NCI-H1105 treated with DMSO at 0.1 percent for 48 hours (cell line): ENCODE measurements at regions not wholly inside any gene's neighbourhood (a gene's known extent, or its start where the extent isn't known, plus 50 kb on each side); places are given as distances from the start of the nearest gene placed in this dataset.
"Not testable (repeated sequence)": the region's sequence is repeated elsewhere in the genome, so short reads cannot be mapped to it uniquely, and the experiment has no call there.

ENCODE experiments used
- DNase-seq: peaks from one replicate; lab custom pipeline; 2025; lab: John Stamatoyannopoulos, UW

DNA sequence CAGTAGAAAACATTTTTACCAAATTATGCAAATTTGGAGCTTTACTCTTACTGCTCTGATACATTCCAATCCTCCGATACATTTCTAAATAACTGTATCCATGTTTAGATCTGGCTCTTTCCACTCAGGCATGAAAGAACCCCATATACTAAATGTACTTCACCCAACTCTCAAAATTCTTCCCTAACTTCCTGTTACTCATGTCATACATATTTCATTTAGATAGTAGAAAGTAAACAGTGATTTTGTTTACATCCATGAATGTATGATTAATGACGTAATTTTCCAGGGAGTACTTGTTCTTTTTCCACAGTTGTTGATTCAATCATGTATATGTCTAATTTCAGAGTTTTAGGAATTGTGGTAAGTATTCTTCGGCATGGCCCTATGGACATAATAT is 1426.5 kb upstream of the C9orf72 start:
- DNase-seq, result no peak

DNA sequence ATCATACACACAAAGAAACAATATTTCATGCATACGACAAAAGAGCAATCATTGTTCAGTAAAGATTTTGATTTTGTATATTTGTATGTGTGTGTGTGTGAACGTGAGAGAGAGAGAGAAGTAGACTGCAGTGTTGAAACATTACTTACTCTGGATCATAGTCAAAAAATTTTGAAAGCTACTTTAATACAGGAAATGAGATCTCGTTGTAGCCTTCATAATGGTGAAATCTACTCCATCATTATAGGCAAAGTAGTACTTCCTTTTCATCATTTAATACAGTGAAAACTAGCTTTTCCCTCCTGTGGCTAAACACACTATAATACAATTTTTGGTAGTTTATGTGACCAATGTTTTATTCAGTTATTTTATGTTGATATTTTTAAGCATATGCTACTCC is 1427.7 kb upstream of the C9orf72 start:
- DNase-seq, result no peak

- no peak for DNase-seq
These were observed 1431.7 kb upstream of the C9orf72 start for GRCh38 chr9:29004988-29005387.

DNA sequence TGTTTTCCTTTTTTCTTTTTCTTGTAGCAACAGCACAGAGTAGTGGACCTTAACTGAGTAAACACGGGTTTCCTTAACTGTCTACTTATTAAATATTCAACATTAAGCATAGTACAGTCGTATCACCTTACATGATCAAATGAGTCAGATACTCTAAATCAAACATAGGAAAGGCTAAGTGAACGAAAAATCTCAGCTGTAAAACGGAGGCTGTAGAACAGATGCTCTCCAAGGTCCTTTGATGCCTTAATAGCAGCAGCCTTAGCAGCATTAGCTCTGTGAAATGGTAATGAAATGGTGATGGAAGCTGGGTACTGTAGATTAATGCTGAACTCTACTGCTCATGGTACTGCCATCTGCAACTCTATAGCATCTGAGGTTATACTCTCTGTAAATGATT is 1433.3 kb upstream of the C9orf72 start:
- no peak for DNase-seq

GRCh38 chr9:29012911-29013310 is 1439.6 kb upstream of the C9orf72 start:
- DNase-seq, result no peak

DNA sequence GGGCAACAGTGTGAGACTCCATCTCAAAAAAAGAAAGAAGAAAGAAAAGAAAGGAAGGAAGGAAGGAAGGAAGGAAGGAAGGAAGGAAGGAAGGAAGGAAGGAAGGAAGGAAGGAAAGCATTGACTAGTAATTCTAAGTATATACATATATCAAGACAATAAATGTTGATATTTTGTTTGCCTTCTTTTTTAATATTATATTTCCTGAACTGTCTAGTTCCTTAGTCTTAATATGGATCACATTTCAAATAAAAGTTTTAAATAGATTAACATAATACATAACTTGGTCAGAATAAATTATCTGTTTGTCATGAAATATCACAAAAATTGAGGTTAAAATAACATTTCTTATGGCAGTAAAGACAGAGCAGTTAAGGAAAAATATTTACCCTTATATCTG is 1448.4 kb upstream of the C9orf72 start:
- DNase-seq, result no peak

- DNase-seq, result no peak
These were observed 1465.1 kb upstream of the C9orf72 start for GRCh38 chr9:29038332-29038731.

GRCh38 chr9:29039258-29039657 is 1466.0 kb upstream of the C9orf72 start:
- DNase-seq, result no peak

- DNase-seq, result no peak
These were observed 1469.8 kb upstream of the C9orf72 start for GRCh38 chr9:29043072-29043471.

- DNase-seq, result no peak
These were observed 1471.7 kb upstream of the C9orf72 start for GRCh38 chr9:29044959-29045358.

- no peak for DNase-seq
These were observed 1486.8 kb upstream of the C9orf72 start for GRCh38 chr9:29060041-29060440.

- DNase-seq, result no peak
These were observed 1489.2 kb upstream of the C9orf72 start for GRCh38 chr9:29062446-29062845.

GRCh38 chr9:29063031-29063430 is 1489.8 kb upstream of the C9orf72 start:
- DNase-seq, result no peak

DNA sequence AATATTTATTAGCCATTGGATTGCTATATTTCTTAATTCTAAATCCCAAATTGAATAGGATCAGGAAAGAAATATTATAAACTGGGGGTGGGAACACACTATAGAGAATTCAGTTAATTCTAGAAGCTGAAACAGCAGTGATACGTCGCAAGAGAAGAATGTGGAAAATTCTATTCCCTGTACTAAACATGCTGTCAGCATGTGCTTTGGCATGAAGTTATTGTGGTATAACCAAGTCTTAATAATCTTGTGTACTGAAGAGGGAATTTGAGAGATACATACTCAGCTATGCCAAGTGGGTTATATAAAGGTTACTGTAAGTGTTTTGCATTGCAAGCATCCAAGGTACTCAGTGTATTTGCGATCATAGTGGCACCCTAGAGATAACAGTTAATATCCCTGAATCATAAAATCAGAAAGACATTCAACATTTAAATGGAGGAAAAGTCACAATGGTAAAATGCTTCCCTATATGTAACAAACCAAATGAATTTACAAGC is 1492.9 kb upstream of the C9orf72 start:
- DNase-seq, result peak; percentile 23

GRCh38 chr9:29068461-29068860 is 1495.2 kb upstream of the C9orf72 start:
- peak; percentile 70 for DNase-seq

DNA sequence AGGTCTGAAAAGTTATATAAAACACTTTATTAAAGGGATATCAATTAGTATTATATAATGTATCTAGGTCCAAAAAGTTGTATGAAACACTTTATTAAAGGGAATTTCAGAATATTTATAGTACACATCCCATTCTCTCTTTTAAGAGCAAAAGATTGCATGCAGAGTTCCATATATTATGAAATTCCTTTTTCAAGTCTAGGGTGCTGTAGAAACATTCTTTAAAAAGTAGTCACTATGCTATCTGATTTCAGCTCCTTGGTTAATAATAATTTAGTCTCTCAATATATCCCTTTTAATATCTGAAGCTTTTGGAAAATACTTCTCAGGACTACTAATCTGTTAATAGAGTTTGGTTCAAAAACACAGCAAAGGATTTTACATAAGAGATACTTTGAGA is 1496.1 kb upstream of the C9orf72 start:
- no peak for DNase-seq

DNA sequence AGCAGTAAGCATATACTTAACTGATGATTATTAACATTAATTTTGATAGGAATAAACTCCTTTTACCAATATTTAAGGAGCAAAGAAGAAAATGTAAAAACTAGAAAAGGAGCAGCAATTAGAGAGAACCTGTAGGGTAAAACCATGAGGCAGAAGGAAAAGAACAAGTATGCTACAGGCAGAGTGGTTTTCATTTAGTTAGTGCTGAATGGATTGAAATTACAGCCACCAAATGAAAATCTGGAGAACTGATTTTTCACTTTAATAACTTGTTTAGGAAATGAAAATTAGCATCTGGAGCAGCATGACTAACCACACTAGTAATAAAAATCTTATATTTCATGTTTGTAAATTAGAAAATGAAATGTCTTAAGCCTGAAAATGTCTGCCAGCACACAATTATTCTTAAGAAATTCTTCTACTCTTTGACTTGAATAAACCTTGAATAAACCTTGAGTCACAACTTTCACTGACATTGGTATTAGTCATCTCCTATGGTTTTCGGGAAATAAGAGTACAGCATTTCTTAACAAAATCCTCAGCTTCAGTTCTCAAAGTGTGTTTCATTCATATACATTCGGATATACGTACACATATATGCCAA is 1504.9 kb upstream of the C9orf72 start:
- DNase-seq, result no peak

GRCh38 chr9:29100762-29101161 is 1527.5 kb upstream of the C9orf72 start:
- no peak for DNase-seq

- not testable (repeated sequence) for DNase-seq
These were observed 1530.9 kb upstream of the C9orf72 start for GRCh38 chr9:29104166-29104565.

DNA sequence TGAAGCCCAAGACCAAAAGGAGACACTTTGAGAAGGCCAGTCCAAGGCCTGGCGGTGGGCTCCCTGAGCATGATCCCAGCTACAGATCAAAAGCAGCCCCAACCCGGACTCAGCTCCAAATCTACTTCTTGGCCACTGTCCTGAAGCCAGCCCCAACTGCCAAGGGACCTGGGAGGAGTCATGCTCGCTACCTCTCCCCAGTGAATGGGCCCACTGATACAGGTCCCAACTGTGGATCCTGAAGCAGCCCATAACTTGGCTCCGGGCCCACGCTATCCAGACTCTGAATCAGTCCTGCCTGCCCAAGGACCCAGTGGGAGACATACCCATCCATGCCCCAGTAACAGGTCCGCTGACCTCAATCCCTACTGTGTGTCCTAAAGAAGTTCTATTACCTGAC is 1545.3 kb upstream of the C9orf72 start:
- DNase-seq, result no peak

- no peak for DNase-seq
These were observed 1553.5 kb upstream of the C9orf72 start for GRCh38 chr9:29126783-29127182.

DNA sequence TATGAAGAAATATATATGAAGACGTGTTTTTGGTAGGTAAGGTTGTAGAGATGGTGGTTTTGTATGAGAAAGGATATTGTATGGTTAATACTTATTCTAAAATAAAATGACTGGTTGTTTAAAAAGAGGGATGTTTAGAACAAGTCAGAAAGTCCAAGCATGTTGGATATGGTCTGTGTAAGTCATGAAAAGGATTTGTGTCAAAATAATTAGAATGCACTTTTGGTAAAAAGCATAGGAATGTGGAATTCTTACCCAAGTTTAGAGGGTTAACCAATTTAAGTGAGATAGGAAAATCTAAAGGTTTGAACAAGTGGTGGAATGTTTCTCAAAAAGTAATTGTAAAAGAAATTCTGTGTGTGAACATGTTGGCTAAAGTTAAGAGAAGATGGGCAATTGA is 1556.5 kb upstream of the C9orf72 start:
- no peak for DNase-seq

GRCh38 chr9:29144476-29144875 is 1571.2 kb upstream of the C9orf72 start:
- peak; percentile 85 for DNase-seq

DNA sequence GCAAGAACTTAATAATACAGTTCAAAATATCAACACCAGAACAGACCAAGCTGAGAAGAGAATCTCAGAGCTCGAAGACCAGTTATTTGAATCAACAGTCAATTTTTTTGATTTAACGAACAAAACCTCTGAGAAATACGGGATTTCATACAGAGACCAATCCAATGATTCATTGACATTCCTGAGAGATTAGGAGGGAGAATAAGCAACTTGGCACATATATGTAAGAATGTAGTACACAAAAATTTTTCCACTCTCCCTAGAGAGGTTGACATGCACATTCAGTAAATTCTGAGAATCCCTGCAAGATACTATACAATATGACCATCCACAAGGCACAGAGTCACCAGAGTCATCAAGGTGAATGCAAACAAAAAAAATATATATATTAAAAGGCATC is 1577.3 kb upstream of the C9orf72 start:
- DNase-seq, result no peak
